ENCODE measurements at regions not wholly inside any gene's neighbourhood (a gene's known extent, or its start where the extent isn't known, plus 50 kb on each side); places are given as distances from the start of the nearest gene placed in this dataset.

DNA sequence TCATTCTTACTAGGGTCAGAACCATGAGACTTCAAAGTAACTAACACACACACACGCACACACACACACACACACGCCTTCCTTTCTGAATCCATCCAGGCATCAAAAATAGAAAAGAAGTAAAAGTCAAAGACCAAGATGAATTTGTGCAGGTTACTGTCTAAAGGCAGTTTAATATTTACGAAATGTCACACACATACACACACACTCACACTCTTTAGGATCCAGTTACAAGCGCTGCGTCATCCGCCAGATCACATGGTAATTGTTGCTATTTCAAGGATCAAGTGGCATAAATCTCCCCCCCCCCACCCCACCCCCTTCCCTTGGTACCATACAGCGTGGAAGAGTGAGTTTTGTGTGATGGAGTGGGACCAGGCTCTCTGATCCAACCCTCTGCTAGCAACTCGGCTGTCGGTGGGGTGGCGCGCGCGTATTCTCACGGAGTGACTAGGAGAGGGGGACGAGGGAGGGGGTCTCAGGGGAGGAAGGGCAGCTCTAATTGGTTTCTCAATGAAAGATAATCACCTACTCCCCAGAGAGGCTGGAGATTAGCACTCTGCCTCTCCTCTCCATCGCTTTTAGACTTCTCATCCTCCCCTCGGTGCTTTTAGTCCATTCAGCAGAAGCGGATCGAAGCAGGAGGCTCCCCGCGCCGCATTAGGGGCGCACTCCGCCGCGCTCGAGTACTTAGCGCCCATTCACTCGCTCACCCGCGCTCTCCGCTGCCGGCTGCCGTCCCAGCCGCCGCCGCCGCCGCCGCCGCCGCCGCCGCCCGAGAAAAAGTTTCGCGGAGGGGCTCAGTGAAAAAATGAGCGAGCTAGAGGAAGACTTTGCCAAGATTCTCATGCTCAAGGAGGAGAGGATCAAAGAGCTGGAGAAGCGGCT is 83.5 kb upstream of the PRKG1 start:
- peak overlapping the region; percentile 87 for H2AFZ ChIP-seq (replicated peaks; ENCODE audit: low read length, poor library complexity)
- peak overlapping the region; percentile 68 for H4K5ac ChIP-seq (ENCODE audit: low read depth, low read length)
- H4K91ac ChIP-seq (ENCODE audit: insufficient read depth, low read depth, low read length): peak overlapping the region; percentile 56
- DNase-seq: peak; percentile 95
- CTCF ChIA-PET: interaction anchor here (0.5 to 1.0 kb wide), 2 partner anchors 119 to 659 kb away, joined by 3 to 6 read pairs; no protein-coding TSS in a partner anchor
- peak; percentile 15 for ATAC-seq (ENCODE audit: low read depth)
- H2BK120ac ChIP-seq (ENCODE audit: low read depth, low read length): peak overlapping the region; percentile 77
- no peaks in the 10 kb centered on the region for H4K20me1 ChIP-seq (ENCODE audit: insufficient read depth, low read length)
- H3K4me2 ChIP-seq (ENCODE audit: low read depth, low read length): peak overlapping the region; percentile 89
- peak overlapping the region; percentile 39 for H3K14ac ChIP-seq (replicated peaks; ENCODE audit: low read depth, low read length)
- H2BK20ac ChIP-seq (ENCODE audit: low read depth, low read length): peak overlapping the region; percentile 60; the same call in 1 of the 2 replicates
- H4K8ac ChIP-seq (ENCODE audit: low read depth in 2 of 2, low read length in 2 of 2): peak overlapping the region in 1 of 2 experiments; percentile 48; a peak in 2 of 4 replicates
- H3K9me3 ChIP-seq (ENCODE audit: control insufficient read depth, insufficient read depth, low read length): no peaks in the 10 kb centered on the region
- POLR2A ChIA-PET (ENCODE audit: unreplicated experiment): no interaction called here
- peak overlapping the region; percentile 80 for H3K18ac ChIP-seq (ENCODE audit: low read depth, low read length)
- no peaks in the 10 kb centered on the region for H3K9me1 ChIP-seq (ENCODE audit: insufficient read depth, low read length)
- H3K27ac ChIP-seq (ENCODE audit: insufficient read depth, low read length): peak overlapping the region; percentile 89
- H2BK5ac ChIP-seq (ENCODE audit: low read depth, low read length, poor library complexity, severe bottlenecking): peak overlapping the region; percentile 95
- WGBS, 2 experiments (ENCODE audit: extremely low coverage in 2 of 2, insufficient read length in 1 of 2): 0% methylated on average over 1 of the region's 49 CpGs; no CpG with 5 or more reads in 1 of the 2 experiments
- H3K27me3 ChIP-seq (ENCODE audit: control insufficient read depth, insufficient read depth, low read length): no peaks in the 10 kb centered on the region
- peak overlapping the region; percentile 13; the same call in 1 of the 3 replicates for H2BK15ac ChIP-seq (ENCODE audit: low read depth, low read length)
- BruUV-seq (replicated peaks): TSS peak; percentile 73
- H3K79me1 ChIP-seq (ENCODE audit: low read depth in 1 of 2, low read length in 2 of 2): peaks cover 9 to 29% of the 10 kb centered on the region in 2 experiments; a peak in 3 of 4 replicates
- in situ Hi-C loops (cut with MboI; ENCODE audit: low sequenced_read_pairs): loop anchor here (10.0 kb wide), 2 partner anchors 434 to 1224 kb away; no protein-coding TSS in a partner anchor
- intact Hi-C loops (cut with micrococcal nuclease): loop anchor here (5.0 kb wide), 1 partner anchor 231 kb away; no protein-coding TSS in a partner anchor
- H3K9ac ChIP-seq (ENCODE audit: low read depth, low read length): peak overlapping the region; percentile 93
- peaks cover 2% of the 10 kb centered on the region; the same call in 1 of the 2 replicates for H3K4me1 ChIP-seq (ENCODE audit: control insufficient read depth, insufficient read depth, low read length)
- H3K4ac ChIP-seq (ENCODE audit: low read depth, low read length): peak overlapping the region; percentile 68
- peak overlapping the region; percentile 79 for H2AK9ac ChIP-seq (replicated peaks; ENCODE audit: low read depth, low read length, poor library complexity)
- peak overlapping the region; percentile 28; the same call in 1 of the 2 replicates for H2AK5ac ChIP-seq (ENCODE audit: low read depth, low read length)
- H3K36me3 ChIP-seq (ENCODE audit: control insufficient read depth, insufficient read depth, low read length): no peaks in the 10 kb centered on the region
- TF ChIP-seq CEBPB (IDR thresholded peaks at IDR 0.05; ENCODE audit: low read depth, low read length) (0 out of 2 replicates have a peak, but pooled peaks have one; percentile 43), SMC3 (IDR thresholded peaks at IDR 0.05; ENCODE audit: low read depth, low read length) (no peak), BHLHE40 (IDR thresholded peaks at IDR 0.05; ENCODE audit: low read depth, low read length) (peak; percentile 30; the same call in 1 of the 2 replicates), POLR2A (IDR thresholded peaks at IDR 0.05; ENCODE audit: low read depth, low read length) (no peak; the same call in 1 of the 2 replicates), NFE2L2 (IDR thresholded peaks at IDR 0.05; ENCODE audit: low read depth, low read length) (0 out of 2 replicates have a peak, but pooled peaks have one; percentile 28), RCOR1 (IDR thresholded peaks at IDR 0.05; ENCODE audit: insufficient replicate concordance, low read length) (no peak), MAZ (IDR thresholded peaks at IDR 0.05; ENCODE audit: borderline replicate concordance, low read depth, low read length) (peak; percentile 26; the same call in 1 of the 2 replicates), MAFK (IDR thresholded peaks at IDR 0.05; ENCODE audit: low read depth, low read length) (0 out of 2 replicates have a peak, but pooled peaks have one; percentile 5), FOS (IDR thresholded peaks at IDR 0.05; ENCODE audit: low read depth, low read length) (peak; percentile 37; the same call in 1 of the 2 replicates), MXI1 (IDR thresholded peaks at IDR 0.05; ENCODE audit: borderline replicate concordance, low read depth, low read length) (no peak)
- TF ChIP-seq, protein P1, sequence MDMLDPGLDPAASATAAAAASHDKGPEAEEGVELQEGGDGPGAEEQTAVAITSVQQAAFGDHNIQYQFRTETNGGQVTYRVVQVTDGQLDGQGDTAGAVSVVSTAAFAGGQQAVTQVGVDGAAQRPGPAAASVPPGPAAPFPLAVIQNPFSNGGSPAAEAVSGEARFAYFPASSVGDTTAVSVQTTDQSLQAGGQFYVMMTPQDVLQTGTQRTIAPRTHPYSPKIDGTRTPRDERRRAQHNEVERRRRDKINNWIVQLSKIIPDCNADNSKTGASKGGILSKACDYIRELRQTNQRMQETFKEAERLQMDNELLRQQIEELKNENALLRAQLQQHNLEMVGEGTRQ (IDR thresholded peaks at IDR 0.05; ENCODE audit: low read depth, low read length): peak; percentile 74; the same call in 1 of the 2 replicates
- H3K4me3 ChIP-seq (ENCODE audit: insufficient read depth, low read depth, low read length): peak overlapping the region; percentile 82
- H3K23ac ChIP-seq (ENCODE audit: low read depth, low read length): peak overlapping the region; percentile 81
- dilution Hi-C loops (cut with HindIII; ENCODE audit: low sequenced_read_pairs, unreplicated experiment): no loop called here
- H3K56ac ChIP-seq (ENCODE audit: extremely low read depth, insufficient read depth, low read length): peak overlapping the region; percentile 93

Data from IMR-90 (cell line).